ENCODE measurements at regions not wholly inside any gene's neighbourhood (a gene's known extent, or its start where the extent isn't known, plus 50 kb on each side); places are given as distances from the start of the nearest gene placed in this dataset.

- TF ChIP-seq PRDM10 (IDR thresholded peaks at IDR 0.05; ENCODE audit: partially characterized antibody) (peak; percentile 17), ZNF77 (CRISPR knock-in tag; IDR thresholded peaks at IDR 0.05) (no peak), ZNF398 (CRISPR knock-in tag; IDR thresholded peaks at IDR 0.05) (no peak), ZBTB9 (CRISPR knock-in tag; IDR thresholded peaks at IDR 0.05) (no peak), NFYB (IDR thresholded peaks at IDR 0.05; ENCODE audit: extremely low read depth, insufficient read length) (no peak), ATF7 (IDR thresholded peaks at IDR 0.05) (no peak), ZNF764 (CRISPR knock-in tag; IDR thresholded peaks at IDR 0.05; ENCODE audit: low read depth) (no peak), LARP7 (IDR thresholded peaks at IDR 0.05) (no peak), L3MBTL2 (IDR thresholded peaks at IDR 0.05) (no peak), SMARCC2 (IDR thresholded peaks at IDR 0.05; ENCODE audit: low read depth) (no peak), BHLHE40 (IDR thresholded peaks at IDR 0.05; ENCODE audit: low read length) (no peak), MAFG (tag; conservative IDR thresholded peaks at IDR 0.05) (no peak)
- TF ChIP-seq, protein P1, sequence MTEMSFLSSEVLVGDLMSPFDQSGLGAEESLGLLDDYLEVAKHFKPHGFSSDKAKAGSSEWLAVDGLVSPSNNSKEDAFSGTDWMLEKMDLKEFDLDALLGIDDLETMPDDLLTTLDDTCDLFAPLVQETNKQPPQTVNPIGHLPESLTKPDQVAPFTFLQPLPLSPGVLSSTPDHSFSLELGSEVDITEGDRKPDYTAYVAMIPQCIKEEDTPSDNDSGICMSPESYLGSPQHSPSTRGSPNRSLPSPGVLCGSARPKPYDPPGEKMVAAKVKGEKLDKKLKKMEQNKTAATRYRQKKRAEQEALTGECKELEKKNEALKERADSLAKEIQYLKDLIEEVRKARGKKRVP (CRISPR knock-in tag; IDR thresholded peaks at IDR 0.05), result no peak
- TF ChIP-seq, protein P2, sequence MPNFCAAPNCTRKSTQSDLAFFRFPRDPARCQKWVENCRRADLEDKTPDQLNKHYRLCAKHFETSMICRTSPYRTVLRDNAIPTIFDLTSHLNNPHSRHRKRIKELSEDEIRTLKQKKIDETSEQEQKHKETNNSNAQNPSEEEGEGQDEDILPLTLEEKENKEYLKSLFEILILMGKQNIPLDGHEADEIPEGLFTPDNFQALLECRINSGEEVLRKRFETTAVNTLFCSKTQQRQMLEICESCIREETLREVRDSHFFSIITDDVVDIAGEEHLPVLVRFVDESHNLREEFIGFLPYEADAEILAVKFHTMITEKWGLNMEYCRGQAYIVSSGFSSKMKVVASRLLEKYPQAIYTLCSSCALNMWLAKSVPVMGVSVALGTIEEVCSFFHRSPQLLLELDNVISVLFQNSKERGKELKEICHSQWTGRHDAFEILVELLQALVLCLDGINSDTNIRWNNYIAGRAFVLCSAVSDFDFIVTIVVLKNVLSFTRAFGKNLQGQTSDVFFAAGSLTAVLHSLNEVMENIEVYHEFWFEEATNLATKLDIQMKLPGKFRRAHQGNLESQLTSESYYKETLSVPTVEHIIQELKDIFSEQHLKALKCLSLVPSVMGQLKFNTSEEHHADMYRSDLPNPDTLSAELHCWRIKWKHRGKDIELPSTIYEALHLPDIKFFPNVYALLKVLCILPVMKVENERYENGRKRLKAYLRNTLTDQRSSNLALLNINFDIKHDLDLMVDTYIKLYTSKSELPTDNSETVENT (CRISPR knock-in tag; IDR thresholded peaks at IDR 0.05), result no peak
Observed at GRCh38 chr3:198107840-198108734, 148.1 kb downstream of the LMLN start (continued).

All from K562 (cell line).